Smooth muscle cell (in vitro differentiated cells): ENCODE measurements at regions not wholly inside any gene's neighbourhood (a gene's known extent, or its start where the extent isn't known, plus 50 kb on each side); places are given as distances from the start of the nearest gene placed in this dataset.
A peak's percentile ranks its signal among the peaks of the same experiment; 100 is the strongest.

Source experiments
- DNase-seq: peaks from one replicate; lab custom pipeline; 2025; ENCODE audit not compliant: unreplicated experiment; lab: John Stamatoyannopoulos, UW
- H2AFZ ChIP-seq: fragments of 200-600 bp; sonication (generic); 2 replicates; pipeline ENCODE4 v1.6.0; 2016; ENCODE audit warnings: antibody characterized with exemption, low read depth, mild to moderate bottlenecking
- H3F3A ChIP-seq: fragments of 200-600 bp; sonication (generic); 2 replicates; pipeline ENCODE4 v1.6.0; 2017; ENCODE audit warnings: antibody characterized with exemption, low read depth
- H3K27ac ChIP-seq: fragments of 200-600 bp; sonication (generic); 2 replicates; pipeline ENCODE4 v1.5.1; 2016; ENCODE audit warnings: low read depth, mild to moderate bottlenecking
- H3K27me3 ChIP-seq: fragments of 200-600 bp; sonication (generic); 2 replicates; pipeline ENCODE4 v1.6.1; 2016; ENCODE audit warnings: low read depth, mild to moderate bottlenecking
- H3K36me3 ChIP-seq: fragments of 200-600 bp; sonication (generic); 2 replicates; pipeline ENCODE4 v1.5.1; 2016; ENCODE audit warnings: low read depth
- H3K4me1 ChIP-seq: fragments of 200-600 bp; sonication (generic); 2 replicates; pipeline ENCODE4 v1.5.1; 2016; ENCODE audit warnings: low read depth
- H3K4me2 ChIP-seq: fragments of 200-600 bp; sonication (generic); 2 replicates; pipeline ENCODE4 v1.6.0; 2016; ENCODE audit warnings: mild to moderate bottlenecking
- H3K4me3 ChIP-seq: fragments of 200-600 bp; sonication (generic); 2 replicates; pipeline ENCODE4 v1.5.1; 2016; ENCODE audit warnings: mild to moderate bottlenecking
- H3K79me2 ChIP-seq: fragments of 200-600 bp; sonication (generic); 2 replicates; pipeline ENCODE4 v1.6.0; 2016; ENCODE audit warnings: low read depth, mild to moderate bottlenecking
- H3K9ac ChIP-seq: fragments of 200-600 bp; sonication (generic); 2 replicates; pipeline ENCODE4 v1.6.0; 2016; ENCODE audit warnings: low read depth
- H3K9me3 ChIP-seq: fragments of 200-600 bp; sonication (generic); replicated peaks from 2 replicates; pipeline ENCODE4 v1.5.1; 2016; ENCODE audit warnings: low read depth
- H4K20me1 ChIP-seq: fragments of 200-600 bp; sonication (generic); 2 replicates; pipeline ENCODE4 v1.6.0; 2016; ENCODE audit warnings: low read depth
- WGBS: methylation state at CpG from one replicate; pipeline ENCODE4 v1.1.7; 2016; ENCODE audit warnings: low lambda C conversion rate; 5-methylcytosine and 5-hydroxymethylcytosine counted together
- TF ChIP-seq, protein P1 (sequence below): fragments of 200-600 bp; sonication (generic); IDR thresholded peaks from 2 replicates; pipeline ENCODE4 v1.5.1; 2017; ENCODE audit warnings: borderline replicate concordance, mild to moderate bottlenecking, antibody characterized with exemption; ENCODE audit not compliant: insufficient read depth, poor library complexity, severe bottlenecking

DNA sequence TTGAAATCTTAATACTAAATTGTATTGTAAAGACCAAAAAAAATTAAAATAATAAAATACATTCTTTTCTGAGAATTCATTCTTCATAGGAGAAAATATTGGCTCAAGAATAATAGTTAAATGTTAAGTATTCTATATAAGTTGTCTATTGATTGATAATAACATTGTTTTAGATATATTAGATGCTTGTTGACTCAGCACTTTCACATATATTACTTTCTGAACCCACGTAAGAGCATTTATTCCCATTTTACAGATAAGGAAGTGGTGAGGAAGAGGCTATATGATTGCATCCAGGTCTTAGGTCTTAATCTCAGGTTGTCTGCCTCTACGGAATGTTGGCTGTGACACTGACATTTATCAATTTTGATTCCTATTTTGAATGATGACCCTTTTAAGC is 898.8 kb downstream of the TTLL7 start:
- WGBS: 90% methylated on average over 2 of the region's 2 CpGs

DNA sequence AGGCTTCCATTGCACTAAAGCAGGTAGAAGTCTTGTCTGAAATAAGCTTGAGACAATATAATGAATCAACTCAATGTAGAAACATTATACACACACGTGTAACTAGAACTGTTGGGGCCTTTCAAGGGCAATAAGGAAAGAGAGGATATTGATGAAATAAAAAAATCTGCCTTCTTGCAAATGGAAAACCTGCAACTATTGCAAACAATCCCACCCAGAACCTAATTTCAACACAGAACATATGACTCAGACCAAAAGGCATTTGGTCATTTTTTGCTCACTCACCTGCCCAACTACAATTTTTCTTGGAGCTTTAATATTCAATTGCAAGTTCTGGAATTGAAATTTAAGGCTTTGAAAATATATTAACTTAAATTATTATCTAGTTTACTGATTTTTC is 900.1 kb downstream of the TTLL7 start:
- Histone ChIP-seq H3K4me2 (no peak overlapping the region), H3F3A (peaks cover 12% of the 10 kb centered on the region), H3K36me3 (no peaks in the 10 kb centered on the region), H3K27ac (peak overlapping the region; percentile 52), H3K27me3 (no peaks in the 10 kb centered on the region), H3K4me3 (no peak overlapping the region), H4K20me1 (no peaks in the 10 kb centered on the region), H3K79me2 (no peaks in the 10 kb centered on the region), H2AFZ (no peak overlapping the region), H3K9ac (no peak overlapping the region), H3K9me3 (no peaks in the 10 kb centered on the region), H3K4me1 (peaks cover 25% of the 10 kb centered on the region)
- 79% methylated on average over 1 of the region's 1 CpG for WGBS
- DNase-seq: no peak
- TF ChIP-seq, protein P1, sequence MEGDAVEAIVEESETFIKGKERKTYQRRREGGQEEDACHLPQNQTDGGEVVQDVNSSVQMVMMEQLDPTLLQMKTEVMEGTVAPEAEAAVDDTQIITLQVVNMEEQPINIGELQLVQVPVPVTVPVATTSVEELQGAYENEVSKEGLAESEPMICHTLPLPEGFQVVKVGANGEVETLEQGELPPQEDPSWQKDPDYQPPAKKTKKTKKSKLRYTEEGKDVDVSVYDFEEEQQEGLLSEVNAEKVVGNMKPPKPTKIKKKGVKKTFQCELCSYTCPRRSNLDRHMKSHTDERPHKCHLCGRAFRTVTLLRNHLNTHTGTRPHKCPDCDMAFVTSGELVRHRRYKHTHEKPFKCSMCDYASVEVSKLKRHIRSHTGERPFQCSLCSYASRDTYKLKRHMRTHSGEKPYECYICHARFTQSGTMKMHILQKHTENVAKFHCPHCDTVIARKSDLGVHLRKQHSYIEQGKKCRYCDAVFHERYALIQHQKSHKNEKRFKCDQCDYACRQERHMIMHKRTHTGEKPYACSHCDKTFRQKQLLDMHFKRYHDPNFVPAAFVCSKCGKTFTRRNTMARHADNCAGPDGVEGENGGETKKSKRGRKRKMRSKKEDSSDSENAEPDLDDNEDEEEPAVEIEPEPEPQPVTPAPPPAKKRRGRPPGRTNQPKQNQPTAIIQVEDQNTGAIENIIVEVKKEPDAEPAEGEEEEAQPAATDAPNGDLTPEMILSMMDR: no peak

More for the DNA sequence above, 898.8 kb downstream of the TTLL7 start:
- Histone ChIP-seq H3K9ac (no peak overlapping the region), H3K4me1 (peaks cover 25% of the 10 kb centered on the region), H3K36me3 (no peaks in the 10 kb centered on the region), H2AFZ (no peak overlapping the region), H3K4me3 (no peak overlapping the region), H4K20me1 (no peaks in the 10 kb centered on the region), H3K4me2 (no peak overlapping the region), H3K79me2 (no peaks in the 10 kb centered on the region), H3K27ac (peak overlapping the region; percentile 12), H3K27me3 (no peaks in the 10 kb centered on the region), H3K9me3 (no peaks in the 10 kb centered on the region), H3F3A (peaks cover 12% of the 10 kb centered on the region)
- TF ChIP-seq, protein P1: no peak
- no peak for DNase-seq

DNA sequence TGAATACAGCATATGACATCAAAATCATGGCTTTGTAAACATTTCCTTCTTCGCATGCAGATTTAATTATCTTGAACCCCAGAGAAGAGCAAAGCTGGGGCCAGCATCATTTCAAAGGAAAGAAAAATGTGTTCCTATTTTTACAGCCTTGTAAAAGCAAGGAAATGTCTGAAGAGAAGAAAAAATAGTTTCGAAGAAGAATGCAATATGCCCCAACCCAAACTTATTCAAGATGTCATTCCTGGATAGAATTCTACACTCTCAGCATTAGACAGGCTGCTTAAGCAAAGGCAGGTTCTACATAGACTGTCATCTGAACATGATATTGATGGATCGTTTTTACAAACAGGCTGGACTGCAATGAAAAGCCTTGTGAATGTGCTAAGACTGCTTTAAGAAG is 900.8 kb downstream of the TTLL7 start:
- H3K36me3 ChIP-seq: no peaks in the 10 kb centered on the region
- no peak overlapping the region for H2AFZ ChIP-seq
- H3K9ac ChIP-seq: no peak overlapping the region
- 50% methylated on average over 3 of the region's 3 CpGs for WGBS
- H4K20me1 ChIP-seq: no peaks in the 10 kb centered on the region
- H3K27me3 ChIP-seq: no peaks in the 10 kb centered on the region
- TF ChIP-seq, protein P1: no peak
- no peaks in the 10 kb centered on the region for H3K9me3 ChIP-seq
- H3K4me1 ChIP-seq: peaks cover 19% of the 10 kb centered on the region
- DNase-seq: no peak
- no peaks in the 10 kb centered on the region for H3K79me2 ChIP-seq
- peaks cover 7% of the 10 kb centered on the region for H3F3A ChIP-seq
- H3K4me3 ChIP-seq: no peak overlapping the region
- H3K4me2 ChIP-seq: no peak overlapping the region
- H3K27ac ChIP-seq: peak overlapping the region; percentile 52

DNA sequence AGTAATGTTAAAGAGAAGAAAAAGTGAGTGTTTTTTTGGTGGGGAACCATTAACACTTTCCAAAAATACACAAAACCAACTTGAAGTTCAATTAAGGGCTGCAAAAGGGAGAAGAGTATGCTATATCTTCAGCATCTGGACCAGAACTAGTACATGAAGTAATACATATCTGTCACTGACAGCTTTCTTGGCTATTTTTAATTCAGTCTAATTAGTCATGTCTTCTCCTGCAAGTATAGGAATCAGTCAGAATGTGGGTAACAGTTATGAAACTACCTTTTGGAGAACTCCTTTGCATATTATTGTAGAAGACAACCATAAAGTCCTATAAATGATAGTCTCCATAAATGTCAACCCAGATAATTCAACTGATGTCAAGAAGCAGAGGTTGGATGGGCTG is 901.2 kb downstream of the TTLL7 start:
- no peak overlapping the region for H3K4me2 ChIP-seq
- no peaks in the 10 kb centered on the region for H3K79me2 ChIP-seq
- H3K4me3 ChIP-seq: no peak overlapping the region
- no peak overlapping the region for H3K9ac ChIP-seq
- no peaks in the 10 kb centered on the region for H4K20me1 ChIP-seq
- H3K36me3 ChIP-seq: no peaks in the 10 kb centered on the region
- no peak overlapping the region for H2AFZ ChIP-seq
- no peak for DNase-seq
- no peaks in the 10 kb centered on the region for H3K27me3 ChIP-seq
- TF ChIP-seq, protein P1: no peak
- peaks cover 15% of the 10 kb centered on the region for H3K4me1 ChIP-seq
- H3K9me3 ChIP-seq: no peaks in the 10 kb centered on the region
- H3K27ac ChIP-seq: no peak overlapping the region
- H3F3A ChIP-seq: peaks cover 6% of the 10 kb centered on the region
